GM20431 (cell line): ENCODE measurements at regions not wholly inside any gene's neighbourhood (a gene's known extent, or its start where the extent isn't known, plus 50 kb on each side); places are given as distances from the start of the nearest gene placed in this dataset.
"Not testable (repeated sequence)": the region's sequence is repeated elsewhere in the genome, so short reads cannot be mapped to it uniquely, and the experiment has no call there.

Source experiments
- in situ Hi-C: fragments of 300-500 bp; cut with MseI, MboI; formaldehyde crosslinking; loops from one replicate; pipeline ENCODE4 v1.15.0; 2020; ENCODE audit warnings: low sequenced_read_pairs; ENCODE audit not compliant: unreplicated experiment

DNA sequence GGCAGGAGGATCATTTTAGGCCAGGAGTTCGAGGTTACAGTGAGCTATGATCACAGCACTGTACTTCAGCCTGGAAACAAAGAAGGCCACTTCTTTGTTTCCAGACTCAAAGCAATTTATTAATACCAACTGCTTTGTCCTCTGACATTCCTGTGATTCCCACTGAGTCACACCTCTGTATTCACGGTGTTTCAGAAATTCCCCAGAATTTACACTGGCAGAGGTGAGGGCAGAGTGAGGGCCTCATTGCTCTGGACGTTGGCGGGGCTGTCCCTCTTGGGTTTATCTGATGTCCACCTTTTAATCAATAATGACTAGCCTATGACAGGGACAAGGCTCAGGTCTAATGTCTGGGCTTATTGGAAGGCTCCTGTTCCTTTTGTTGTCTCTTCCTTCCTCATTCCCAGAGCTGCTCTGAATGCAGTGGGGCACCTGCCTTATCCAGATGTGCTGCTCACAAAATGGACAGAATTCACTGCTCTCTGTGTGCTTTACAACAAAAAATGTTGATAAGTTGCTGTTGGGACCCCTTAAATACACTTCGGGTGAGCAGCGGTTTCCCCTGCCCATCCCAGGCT, 160.1 kb downstream of the BCL2L11 start:
- in situ Hi-C loops = not testable (repeated sequence)

DNA sequence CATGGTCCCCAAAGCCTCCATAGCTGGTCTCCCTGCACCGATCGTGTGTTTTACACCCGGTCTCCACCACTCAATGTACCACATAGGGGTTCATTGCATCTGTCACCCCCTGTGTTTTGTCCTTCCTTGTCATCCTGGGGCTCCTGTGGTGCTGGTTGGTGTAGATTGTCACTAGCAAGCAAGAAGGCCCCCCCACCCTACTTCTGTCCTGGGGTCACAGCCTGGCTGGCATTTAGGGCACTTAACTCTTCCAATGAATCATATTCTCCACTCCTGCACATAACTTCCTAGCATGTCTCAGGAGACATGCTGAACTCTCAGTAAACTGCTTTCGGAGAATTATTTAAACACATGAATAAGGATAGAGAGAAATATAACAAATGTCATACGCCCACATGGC, 161.4 kb downstream of the BCL2L11 start:
- in situ Hi-C loops = not testable (repeated sequence)

- in situ Hi-C loops = not testable (repeated sequence)
Observed at GRCh38 chr2:111287646-111288568, 167.2 kb downstream of the BCL2L11 start.

DNA sequence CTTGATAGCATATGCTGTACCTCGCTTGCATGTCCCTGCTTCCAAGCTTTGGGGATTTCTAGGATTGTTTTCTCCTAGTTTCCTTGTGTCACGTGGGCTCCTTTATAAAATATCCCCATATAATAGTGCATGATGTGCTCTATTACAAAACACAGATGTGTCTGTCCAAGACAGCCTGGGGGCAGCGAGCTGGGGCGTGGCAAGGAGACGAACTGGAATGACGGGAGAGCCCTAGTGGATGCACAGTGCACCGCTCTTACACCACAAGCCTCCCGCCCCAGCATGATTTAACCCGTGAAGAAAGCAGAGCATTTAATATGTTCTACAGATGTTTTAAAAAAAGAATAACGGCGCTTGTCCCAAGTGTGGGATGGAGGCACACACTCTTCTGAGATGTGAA, 169.7 kb downstream of the BCL2L11 start:
- in situ Hi-C loops = not testable (repeated sequence)

DNA sequence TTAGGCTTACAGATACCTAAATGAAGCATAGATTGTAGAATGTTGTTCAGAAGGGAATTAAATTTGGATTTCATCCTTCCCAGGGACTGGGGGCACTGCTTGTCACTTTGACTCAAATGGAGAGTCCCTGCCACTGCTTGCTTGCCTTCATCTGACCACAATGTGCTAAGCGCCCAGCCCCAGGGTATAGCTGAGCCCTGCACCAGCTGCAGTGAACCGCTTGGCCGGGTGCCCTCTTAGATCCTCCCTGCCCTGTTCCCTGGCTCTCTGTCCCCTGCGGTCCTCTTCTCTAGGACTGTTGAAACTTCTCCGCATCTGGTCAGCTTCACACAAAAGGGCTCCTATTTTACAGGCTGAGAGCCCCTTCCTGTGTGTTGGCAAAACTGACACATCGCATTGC, 170.9 kb downstream of the BCL2L11 start:
- in situ Hi-C loops = not testable (repeated sequence)

DNA sequence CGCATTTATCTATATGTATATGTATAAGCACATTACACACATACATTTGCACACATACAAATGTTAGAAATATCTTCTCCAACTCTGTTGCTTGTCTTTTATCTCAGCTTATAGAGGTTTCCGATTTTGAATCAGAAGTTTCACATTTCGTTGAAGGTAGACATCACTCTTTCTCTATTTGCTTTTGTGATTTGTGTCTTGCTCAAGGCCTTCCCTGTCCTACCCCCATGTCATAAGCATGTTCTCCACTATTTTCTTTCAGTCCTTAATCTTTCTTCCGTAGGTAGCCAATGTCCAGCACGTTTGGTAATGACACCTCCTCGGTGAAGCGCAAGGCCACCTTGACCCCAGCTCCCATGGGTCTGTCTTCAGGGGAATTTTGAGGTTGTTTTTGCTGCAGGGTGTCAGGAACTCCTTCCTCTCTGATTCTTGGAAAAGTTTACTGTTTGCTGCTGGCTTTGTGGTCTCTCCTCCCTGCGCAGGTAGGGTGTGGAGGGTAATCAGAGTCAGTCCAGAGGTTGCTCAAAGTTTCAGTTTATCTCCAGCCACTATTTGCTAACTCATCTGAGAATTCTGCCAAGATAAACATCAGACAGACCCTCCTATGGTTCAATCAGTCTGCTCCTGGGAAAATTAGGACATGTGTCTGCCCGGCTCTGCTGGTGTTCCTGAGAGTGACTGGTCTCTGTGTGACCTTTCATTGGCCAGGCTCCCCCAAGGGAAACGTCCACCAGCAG, 171.7 kb downstream of the BCL2L11 start:
- in situ Hi-C loops = not testable (repeated sequence)

DNA sequence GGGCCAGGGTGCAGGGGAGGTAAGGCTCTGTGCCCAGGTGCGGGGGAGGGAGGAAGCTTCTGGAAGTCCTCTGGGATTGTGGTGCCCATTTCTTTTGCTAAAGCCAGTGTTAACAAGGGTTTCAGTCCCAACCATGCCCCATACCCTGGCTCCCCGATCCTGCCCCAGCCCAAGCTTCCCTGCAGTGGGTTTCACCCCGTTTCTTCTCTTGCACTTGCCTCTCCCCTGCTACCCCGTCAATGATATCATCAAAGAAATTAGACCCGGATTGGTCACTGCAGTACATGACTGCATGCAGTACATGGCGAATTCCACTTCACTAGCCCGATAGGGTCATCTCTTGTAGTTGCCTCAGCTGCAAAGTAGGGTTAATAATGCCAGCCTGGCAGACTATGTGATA, 174.0 kb downstream of the BCL2L11 start:
- in situ Hi-C loops = not testable (repeated sequence)

DNA sequence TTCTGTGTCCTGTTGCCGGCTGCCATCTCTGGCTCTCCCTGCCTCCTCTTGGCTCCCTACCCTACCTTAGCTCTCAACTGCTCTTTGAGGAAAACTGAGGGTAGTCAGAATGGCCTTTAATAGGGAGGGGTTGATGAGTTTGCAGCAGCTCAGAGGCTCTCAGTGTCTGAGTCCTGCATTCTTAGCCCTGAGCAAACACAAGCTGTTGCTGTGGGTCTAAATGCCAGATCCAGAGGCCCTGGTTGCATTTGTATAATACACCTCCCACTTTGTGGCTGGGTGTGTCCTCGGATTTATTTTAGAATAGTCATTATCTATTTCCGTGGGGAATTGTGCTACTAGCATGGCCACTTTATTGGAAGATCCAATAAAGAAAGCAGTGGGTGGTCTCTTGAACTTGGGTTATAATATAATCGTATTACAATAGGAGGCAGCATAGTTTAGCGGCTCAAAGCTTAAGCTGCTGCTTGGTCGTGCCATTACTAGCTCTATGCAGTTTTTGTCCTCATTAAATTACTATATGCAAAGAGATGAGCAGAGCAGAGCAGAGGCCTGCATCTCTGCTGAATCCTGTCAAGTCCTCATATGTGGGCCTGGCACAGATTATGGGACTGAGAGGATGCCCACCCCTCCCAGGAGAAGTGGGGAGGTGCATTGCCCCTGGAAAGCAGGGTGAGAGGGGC, 175.5 kb downstream of the BCL2L11 start:
- in situ Hi-C loops = not testable (repeated sequence)

- in situ Hi-C loops = not testable (repeated sequence)
Observed at GRCh38 chr2:111297128-111297527, 176.4 kb downstream of the BCL2L11 start.

DNA sequence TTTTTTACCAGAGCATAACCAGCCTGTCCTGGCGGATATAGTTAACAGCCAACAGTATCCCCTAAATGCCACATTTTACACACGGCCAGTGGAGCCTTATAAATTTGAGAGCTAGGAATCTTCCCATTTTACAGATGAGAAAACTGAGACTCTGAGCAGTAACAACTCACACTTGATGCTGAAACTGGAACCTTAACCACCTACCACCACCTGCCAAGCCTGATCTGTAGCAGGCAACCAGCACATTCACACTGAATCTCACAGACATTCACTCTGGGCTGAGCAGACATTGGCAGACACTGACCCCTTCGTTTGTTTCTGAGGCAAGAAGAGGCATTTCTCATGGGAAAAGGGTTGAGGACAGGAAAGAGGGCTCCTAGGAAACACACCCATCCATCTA, 178.2 kb downstream of the BCL2L11 start:
- in situ Hi-C loops = not testable (repeated sequence)

- in situ Hi-C loops = not testable (repeated sequence)
Observed at GRCh38 chr2:111299635-111300034, 178.9 kb downstream of the BCL2L11 start.

DNA sequence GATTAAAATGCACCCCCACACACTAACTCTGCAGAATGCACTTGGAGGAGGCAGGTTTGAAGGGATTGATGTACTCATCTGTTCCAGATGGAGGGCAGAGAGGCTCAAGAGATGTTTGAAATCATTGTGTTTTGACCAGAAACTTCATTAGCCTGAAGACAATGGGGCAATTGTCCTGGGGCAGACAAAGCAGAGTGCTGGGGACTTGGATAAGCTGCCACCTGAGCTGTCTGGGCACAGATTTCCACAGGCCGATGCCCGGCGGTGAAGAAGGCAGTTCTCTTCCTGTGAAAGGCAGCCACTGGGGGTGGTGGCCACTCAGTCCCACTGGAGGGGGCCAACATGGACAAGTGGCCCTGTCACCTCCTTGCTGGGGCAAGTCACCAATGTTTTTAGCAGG, 181.0 kb downstream of the BCL2L11 start:
- in situ Hi-C loops = not testable (repeated sequence)

GRCh38 chr2:111302397-111303218, 181.9 kb downstream of the BCL2L11 start:
- in situ Hi-C loops = not testable (repeated sequence)

DNA sequence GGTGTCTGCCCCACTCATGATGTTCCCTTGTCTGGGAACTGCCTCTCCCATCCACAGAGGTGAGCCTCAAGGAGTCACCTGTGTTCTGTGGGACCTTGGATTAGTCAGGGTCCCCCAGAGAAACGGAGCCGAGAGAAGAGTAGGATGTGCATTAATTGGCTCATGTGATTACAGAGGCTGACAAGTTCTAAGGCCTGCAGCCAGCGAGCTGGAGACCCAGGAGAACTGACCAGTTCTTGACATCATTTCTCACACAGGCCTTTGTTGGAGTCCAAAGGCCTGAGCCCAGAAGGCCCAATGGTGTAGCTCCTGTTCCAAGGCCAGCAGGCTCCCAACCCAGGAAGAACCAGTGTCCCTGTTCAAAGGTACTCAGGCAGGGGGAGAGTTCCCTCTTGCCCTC, 186.6 kb downstream of the BCL2L11 start:
- in situ Hi-C loops = not testable (repeated sequence)

GRCh38 chr2:111309231-111310075, 188.7 kb downstream of the BCL2L11 start:
- in situ Hi-C loops = not testable (repeated sequence)

DNA sequence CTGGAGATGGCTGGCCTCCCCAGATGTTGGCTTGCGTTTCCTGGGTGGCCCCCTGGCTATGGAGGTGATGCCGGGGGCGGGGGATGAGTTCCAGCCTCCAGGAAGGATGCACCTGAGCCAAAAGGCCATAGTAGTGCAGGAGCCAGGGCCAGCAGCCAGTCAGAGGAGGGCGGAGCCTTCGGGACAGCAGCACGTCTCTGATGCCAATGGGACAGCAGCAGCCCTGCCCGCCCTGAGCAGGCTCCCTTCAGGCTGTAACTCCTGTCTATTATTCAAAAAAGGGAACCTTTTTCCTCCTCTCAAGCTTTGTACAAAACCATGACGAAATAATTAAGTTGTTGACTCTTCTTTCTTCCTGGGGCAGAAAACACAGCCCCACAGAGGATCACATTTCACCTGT, 189.7 kb downstream of the BCL2L11 start:
- in situ Hi-C loops = not testable (repeated sequence)

GRCh38 chr2:111311568-111311967, 190.9 kb downstream of the BCL2L11 start:
- in situ Hi-C loops = not testable (repeated sequence)

DNA sequence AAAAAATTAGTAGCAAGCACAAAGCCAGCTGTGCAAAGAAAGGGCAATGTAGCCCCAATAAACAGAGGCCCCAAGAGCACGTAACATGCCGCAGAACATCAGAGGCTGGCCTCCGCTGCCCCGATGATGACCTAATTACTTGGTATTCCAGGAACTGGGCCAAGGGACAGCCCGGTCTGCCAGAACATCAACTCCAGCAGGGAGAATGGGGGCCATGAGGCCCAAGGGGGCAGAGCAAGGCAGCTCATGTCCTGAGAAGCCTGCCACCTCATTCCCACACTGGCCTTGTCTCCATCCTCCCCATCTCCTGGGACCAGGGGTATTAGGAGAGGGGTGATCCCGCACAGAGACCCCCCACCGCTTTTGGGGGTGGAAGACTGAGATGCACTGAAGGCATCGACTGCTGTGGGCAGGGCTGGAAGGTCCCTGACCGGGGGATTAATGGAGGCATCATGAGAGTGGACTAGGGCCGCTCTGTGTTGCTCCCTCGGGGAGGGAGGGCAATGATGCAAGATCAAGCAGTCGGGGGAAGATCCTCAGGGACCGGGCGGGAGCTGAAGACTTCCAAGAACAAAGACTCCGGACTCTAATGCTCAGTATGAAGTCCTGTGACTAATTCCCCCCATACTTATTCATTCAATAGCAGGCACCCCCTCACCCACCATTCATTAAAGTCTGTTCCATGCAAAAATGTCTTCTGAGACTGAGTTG, 192.3 kb downstream of the BCL2L11 start:
- in situ Hi-C loops = not testable (repeated sequence)
